Nephron (organoid): ENCODE measurements at regions not wholly inside any gene's neighbourhood (a gene's known extent, or its start where the extent isn't known, plus 50 kb on each side); places are given as distances from the start of the nearest gene placed in this dataset.

Experiments used
- H3K27ac Mint-ChIP-seq, 3 experiments: 2 replicates each; pipeline ENCODE4 v1.8.0; 2020; ENCODE audit warnings: mixed read lengths in 3 of 3, mild to moderate bottlenecking in 2 of 3, moderate library complexity in 1 of 3
- H3K27me3 Mint-ChIP-seq: 2 replicates; pipeline ENCODE4 v1.8.0; 2021; ENCODE audit warnings: low read depth, mild to moderate bottlenecking, moderate library complexity, mixed read lengths
- H3K36me3 Mint-ChIP-seq: 2 replicates; pipeline ENCODE4 v1.8.0; 2020; ENCODE audit warnings: low read depth, mixed read lengths
- H3K4me1 Mint-ChIP-seq: 2 replicates; pipeline ENCODE4 v1.8.0; 2020; ENCODE audit warnings: mixed read lengths
- H3K4me3 Mint-ChIP-seq, 3 experiments: 2 replicates each; pipeline ENCODE4 v1.8.0; 2020; ENCODE audit warnings: mild to moderate bottlenecking in 3 of 3, mixed read lengths in 3 of 3, moderate library complexity in 2 of 3
- H3K9me3 Mint-ChIP-seq: 2 replicates; pipeline ENCODE4 v1.8.0; 2020; ENCODE audit warnings: mixed read lengths
- TF ChIP-seq, protein P1 (sequence below), 3 experiments: fragments of 200-600 bp; sonication (generic); IDR thresholded peaks; one replicate each; pipeline ENCODE4 v1.5.0; 2021; ENCODE audit warnings: antibody characterized with exemption in 3 of 3; ENCODE audit not compliant: unreplicated experiment in 3 of 3

DNA sequence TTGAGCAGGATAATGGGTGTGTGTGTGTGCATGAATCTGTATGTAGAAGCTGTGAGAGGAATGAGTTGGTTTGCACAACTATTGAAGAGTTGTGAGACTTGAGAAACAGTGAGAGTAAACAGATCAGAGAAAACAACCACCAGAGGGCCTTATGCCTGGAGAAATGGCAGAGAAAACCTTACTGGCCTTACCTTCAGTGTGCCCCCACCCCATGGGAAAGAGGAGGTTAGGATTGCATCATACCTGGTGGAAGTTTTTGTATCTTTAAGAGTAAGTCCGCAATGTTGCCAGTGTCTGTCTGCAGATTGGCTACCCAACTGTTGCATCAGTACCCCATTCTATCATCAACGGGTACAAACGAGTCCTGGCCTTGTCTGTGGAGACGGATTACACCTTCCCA lies 1909.4 kb upstream of the WWC1 start:
- Mint-ChIP-seq H3K4me1 (no peaks in the 10 kb centered on the region), H3K36me3 (no peaks in the 10 kb centered on the region), H3K27ac (no peak overlapping the region), H3K4me3 (no peak overlapping the region), H3K27me3 (no peaks in the 10 kb centered on the region), H3K9me3 (peaks cover 5% of the 10 kb centered on the region)
- TF ChIP-seq, protein P1, sequence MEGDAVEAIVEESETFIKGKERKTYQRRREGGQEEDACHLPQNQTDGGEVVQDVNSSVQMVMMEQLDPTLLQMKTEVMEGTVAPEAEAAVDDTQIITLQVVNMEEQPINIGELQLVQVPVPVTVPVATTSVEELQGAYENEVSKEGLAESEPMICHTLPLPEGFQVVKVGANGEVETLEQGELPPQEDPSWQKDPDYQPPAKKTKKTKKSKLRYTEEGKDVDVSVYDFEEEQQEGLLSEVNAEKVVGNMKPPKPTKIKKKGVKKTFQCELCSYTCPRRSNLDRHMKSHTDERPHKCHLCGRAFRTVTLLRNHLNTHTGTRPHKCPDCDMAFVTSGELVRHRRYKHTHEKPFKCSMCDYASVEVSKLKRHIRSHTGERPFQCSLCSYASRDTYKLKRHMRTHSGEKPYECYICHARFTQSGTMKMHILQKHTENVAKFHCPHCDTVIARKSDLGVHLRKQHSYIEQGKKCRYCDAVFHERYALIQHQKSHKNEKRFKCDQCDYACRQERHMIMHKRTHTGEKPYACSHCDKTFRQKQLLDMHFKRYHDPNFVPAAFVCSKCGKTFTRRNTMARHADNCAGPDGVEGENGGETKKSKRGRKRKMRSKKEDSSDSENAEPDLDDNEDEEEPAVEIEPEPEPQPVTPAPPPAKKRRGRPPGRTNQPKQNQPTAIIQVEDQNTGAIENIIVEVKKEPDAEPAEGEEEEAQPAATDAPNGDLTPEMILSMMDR (IDR thresholded peaks at IDR 0.05; ENCODE audit: unreplicated experiment in 3 of 3), result no peak

DNA sequence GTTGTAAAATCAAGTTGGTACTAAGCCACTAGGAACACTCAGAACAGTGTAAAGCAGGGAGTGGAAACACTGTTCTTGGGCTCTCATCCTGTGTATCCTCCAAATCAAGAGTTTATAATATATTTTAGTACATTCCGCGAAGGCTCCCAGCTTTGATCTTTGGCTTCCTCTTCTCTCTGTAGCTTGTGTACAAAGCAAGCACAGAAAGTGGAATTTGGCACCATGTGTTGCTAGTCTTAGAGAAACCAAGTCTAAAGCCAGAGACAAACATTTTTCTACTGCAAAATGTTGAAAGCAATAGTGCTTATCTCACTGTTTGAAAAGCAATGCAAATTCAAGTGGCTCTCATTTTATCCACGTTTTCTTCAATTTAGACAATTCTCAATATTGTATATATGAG lies 1893.3 kb upstream of the WWC1 start:
- no peaks in the 10 kb centered on the region for H3K27me3 Mint-ChIP-seq
- no peak overlapping the region for H3K4me3 Mint-ChIP-seq
- no peaks in the 10 kb centered on the region for H3K36me3 Mint-ChIP-seq
- H3K9me3 Mint-ChIP-seq, result no peaks in the 10 kb centered on the region
- peaks cover 5% of the 10 kb centered on the region for H3K4me1 Mint-ChIP-seq
- H3K27ac Mint-ChIP-seq, result no peak overlapping the region
- TF ChIP-seq, protein P1 (IDR thresholded peaks at IDR 0.05; ENCODE audit: unreplicated experiment in 3 of 3), result no peak

DNA sequence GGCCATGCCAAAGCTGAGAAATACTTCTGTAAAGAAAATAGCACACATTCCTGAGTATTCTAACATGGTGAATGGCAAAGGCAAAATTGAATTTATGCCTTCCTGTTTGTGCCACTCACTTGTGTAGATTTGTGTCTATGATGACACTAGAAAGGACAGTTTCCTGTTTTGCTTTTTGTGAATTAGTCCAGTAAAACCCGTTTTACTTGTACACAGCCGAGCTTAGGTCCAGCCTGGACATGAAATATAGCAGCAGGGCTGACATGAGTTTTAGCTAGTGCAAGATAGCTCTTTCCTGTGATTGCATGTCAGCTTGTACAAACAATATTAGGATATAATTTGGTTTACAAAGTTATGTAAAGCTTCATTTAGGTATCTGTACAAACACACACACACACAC lies 1891.7 kb upstream of the WWC1 start:
- TF ChIP-seq, protein P1 (IDR thresholded peaks at IDR 0.05; ENCODE audit: unreplicated experiment in 3 of 3), result no peak

DNA sequence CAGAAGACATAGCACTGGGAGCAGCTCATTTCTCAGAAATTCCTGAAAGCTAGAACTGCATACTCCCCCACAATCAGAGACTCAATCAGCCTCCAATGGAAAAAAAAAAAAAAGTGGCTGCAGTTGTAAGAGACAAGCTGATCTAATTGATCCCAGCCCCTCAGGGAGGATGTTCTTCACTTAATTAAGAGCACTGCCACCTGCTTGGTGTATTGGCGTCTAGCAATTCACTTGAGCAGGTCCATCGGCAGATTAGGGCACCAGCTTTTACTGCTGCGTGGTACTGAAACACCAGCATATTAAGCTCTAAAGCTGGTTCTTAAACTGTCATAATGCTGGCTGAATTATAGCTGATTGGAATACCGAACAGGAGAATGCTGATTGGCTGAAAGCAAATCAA lies 1890.1 kb upstream of the WWC1 start:
- no peak overlapping the region for H3K4me3 Mint-ChIP-seq
- H3K9me3 Mint-ChIP-seq, result no peaks in the 10 kb centered on the region
- TF ChIP-seq, protein P1 (IDR thresholded peaks at IDR 0.05; ENCODE audit: unreplicated experiment in 3 of 3), result no peak
- no peaks in the 10 kb centered on the region for H3K27me3 Mint-ChIP-seq
- H3K36me3 Mint-ChIP-seq, result no peaks in the 10 kb centered on the region
- H3K4me1 Mint-ChIP-seq, result peaks cover 5% of the 10 kb centered on the region
- peak overlapping the region in 1 of 3 experiments; percentile 50 for H3K27ac Mint-ChIP-seq

More for the DNA sequence above, 1891.7 kb upstream of the WWC1 start:
- peak overlapping the region in 1 of 3 experiments; percentile 17 for H3K27ac Mint-ChIP-seq
- no peaks in the 10 kb centered on the region for H3K9me3 Mint-ChIP-seq
- H3K4me3 Mint-ChIP-seq, result no peak overlapping the region
- H3K4me1 Mint-ChIP-seq, result peaks cover 5% of the 10 kb centered on the region
- no peaks in the 10 kb centered on the region for H3K36me3 Mint-ChIP-seq
- H3K27me3 Mint-ChIP-seq, result no peaks in the 10 kb centered on the region

DNA sequence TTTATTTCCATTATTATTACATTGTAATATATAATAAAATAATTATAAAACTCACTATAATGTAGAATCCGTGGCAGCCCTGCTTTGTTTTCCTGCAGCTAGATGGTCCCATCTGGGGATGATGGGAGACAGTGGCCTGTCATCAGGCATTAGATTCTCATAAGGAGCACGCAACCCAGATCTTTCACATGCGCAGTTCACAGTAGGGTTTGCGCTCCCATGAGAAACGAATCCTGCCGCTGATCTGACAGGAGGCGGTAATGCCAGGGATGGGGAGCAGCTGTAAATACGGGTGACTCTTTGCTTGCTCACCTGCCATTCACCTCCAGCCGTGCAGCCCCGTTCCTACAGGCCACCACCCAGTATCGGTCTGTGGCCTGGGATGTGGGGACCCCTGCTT lies 1879.3 kb upstream of the WWC1 start:
- Mint-ChIP-seq H3K27ac (no peak overlapping the region), H3K36me3 (no peaks in the 10 kb centered on the region), H3K9me3 (peaks cover 5% of the 10 kb centered on the region), H3K4me3 (no peak overlapping the region), H3K4me1 (no peaks in the 10 kb centered on the region), H3K27me3 (no peaks in the 10 kb centered on the region)
- TF ChIP-seq, protein P1 (IDR thresholded peaks at IDR 0.05; ENCODE audit: unreplicated experiment in 3 of 3), result no peak

DNA sequence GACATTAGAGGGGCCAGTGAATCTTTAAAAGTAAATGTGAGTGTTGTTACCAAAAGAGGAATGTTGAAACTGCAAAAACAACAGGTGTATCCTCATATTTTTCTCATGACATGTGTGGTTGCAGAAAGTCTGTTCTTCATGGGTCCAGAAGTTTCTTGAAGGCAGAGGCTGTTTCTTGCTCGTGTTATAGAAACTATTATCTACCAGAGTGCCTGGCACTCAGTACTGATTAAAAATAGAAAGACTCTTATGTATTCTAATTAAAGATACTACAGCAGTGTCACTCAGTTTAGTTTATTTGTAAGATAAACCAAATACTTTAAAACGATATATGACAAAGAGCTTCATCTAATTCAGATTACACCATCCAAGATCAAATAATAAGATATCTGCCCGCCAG lies 1864.2 kb upstream of the WWC1 start:
- no peaks in the 10 kb centered on the region for H3K9me3 Mint-ChIP-seq
- H3K36me3 Mint-ChIP-seq, result no peaks in the 10 kb centered on the region
- H3K27me3 Mint-ChIP-seq, result no peaks in the 10 kb centered on the region
- H3K4me3 Mint-ChIP-seq, result no peak overlapping the region
- TF ChIP-seq, protein P1 (IDR thresholded peaks at IDR 0.05; ENCODE audit: unreplicated experiment in 3 of 3), result no peak
- no peak overlapping the region for H3K27ac Mint-ChIP-seq
- peaks cover 5% of the 10 kb centered on the region for H3K4me1 Mint-ChIP-seq
